Activated CD4-positive, alpha-beta memory T cell treated with anti-CD3 and anti-CD28 coated beads for 36 hours (primary cell): ENCODE measurements at regions not wholly inside any gene's neighbourhood (a gene's known extent, or its start where the extent isn't known, plus 50 kb on each side); places are given as distances from the start of the nearest gene placed in this dataset.

Source experiments
- CTCF ChIA-PET: fragments of 350-600 bp; sonication (Branson Sonifier 250); formaldehyde crosslinking; loops from one replicate; lab custom pipeline; 2021; ENCODE audit warnings: antibody characterized with exemption, inconsistent platforms; lab: Charles Lee
- POLR2A ChIA-PET: fragments of 350-600 bp; sonication (Branson Sonifier 250); formaldehyde crosslinking; loops from one replicate; lab custom pipeline; 2021; ENCODE audit warnings: antibody characterized with exemption; lab: Charles Lee
- DNase-seq: peaks from one replicate; pipeline ENCODE4 v3.0.0-alpha.2; 2020
- H3K27ac Mint-ChIP-seq: one replicate; pipeline ENCODE4 v1.8.0; 2021; ENCODE audit warnings: mixed read lengths
- H3K27me3 Mint-ChIP-seq: one replicate; pipeline ENCODE4 v1.8.0; 2021; ENCODE audit warnings: mixed read lengths
- H3K36me3 Mint-ChIP-seq: one replicate; pipeline ENCODE4 v1.8.0; 2021; ENCODE audit warnings: mixed read lengths
- H3K4me1 Mint-ChIP-seq: one replicate; pipeline ENCODE4 v1.8.0; 2021; ENCODE audit warnings: low read depth, mixed read lengths
- H3K4me3 Mint-ChIP-seq: one replicate; pipeline ENCODE4 v1.8.0; 2021; ENCODE audit warnings: mild to moderate bottlenecking, mixed read lengths
- H3K9me3 Mint-ChIP-seq: one replicate; pipeline ENCODE4 v1.8.0; 2021; ENCODE audit warnings: mixed read lengths
- intact Hi-C: fragments of 100-400 bp; cut with micrococcal nuclease; formaldehyde crosslinking; loops from one replicate; pipeline ENCODE4 v1.15.1; 2023

GRCh38 chr20:11555510-11555909 is 362.2 kb upstream of the BTBD3 start:
- Mint-ChIP-seq H3K27me3 (no peaks in the 10 kb centered on the region), H3K9me3 (peaks cover 3% of the 10 kb centered on the region), H3K36me3 (no peaks in the 10 kb centered on the region), H3K4me3 (no peak overlapping the region), H3K27ac (no peak overlapping the region), H3K4me1 (no peaks in the 10 kb centered on the region)
- intact Hi-C loops: no loop called here
- no peak for DNase-seq
- ChIA-PET CTCF (no interaction called here), POLR2A (no interaction called here)

GRCh38 chr20:11556410-11556809 is 361.3 kb upstream of the BTBD3 start:
- intact Hi-C loops: no loop called here
- no peaks in the 10 kb centered on the region for H3K36me3 Mint-ChIP-seq
- no peaks in the 10 kb centered on the region for H3K4me1 Mint-ChIP-seq
- DNase-seq: no peak
- no peak overlapping the region for H3K27ac Mint-ChIP-seq
- ChIA-PET CTCF (no interaction called here), POLR2A (no interaction called here)
- H3K9me3 Mint-ChIP-seq: peaks cover 3% of the 10 kb centered on the region
- no peaks in the 10 kb centered on the region for H3K27me3 Mint-ChIP-seq
- no peak overlapping the region for H3K4me3 Mint-ChIP-seq

GRCh38 chr20:11564491-11564890 is 353.2 kb upstream of the BTBD3 start:
- Mint-ChIP-seq H3K9me3 (peaks cover 10% of the 10 kb centered on the region), H3K36me3 (no peaks in the 10 kb centered on the region), H3K27ac (no peak overlapping the region), H3K4me1 (no peaks in the 10 kb centered on the region), H3K4me3 (no peak overlapping the region), H3K27me3 (no peaks in the 10 kb centered on the region)
- intact Hi-C loops: no loop called here
- ChIA-PET POLR2A (no interaction called here), CTCF (no interaction called here)
- no peak for DNase-seq

GRCh38 chr20:11569163-11569562 is 348.5 kb upstream of the BTBD3 start:
- intact Hi-C loops: no loop called here
- ChIA-PET POLR2A (no interaction called here), CTCF (no interaction called here)
- no peak for DNase-seq
- Mint-ChIP-seq H3K9me3 (peaks cover 12% of the 10 kb centered on the region), H3K27me3 (no peaks in the 10 kb centered on the region), H3K27ac (no peak overlapping the region), H3K4me1 (no peaks in the 10 kb centered on the region), H3K4me3 (no peak overlapping the region), H3K36me3 (no peaks in the 10 kb centered on the region)

- ChIA-PET POLR2A (no interaction called here), CTCF (no interaction called here)
- no peak for DNase-seq
- Mint-ChIP-seq H3K9me3 (peaks cover 10% of the 10 kb centered on the region), H3K4me1 (no peaks in the 10 kb centered on the region), H3K36me3 (no peaks in the 10 kb centered on the region), H3K27ac (no peak overlapping the region), H3K4me3 (no peak overlapping the region), H3K27me3 (no peaks in the 10 kb centered on the region)
- intact Hi-C loops: no loop called here
These were observed 344.2 kb upstream of the BTBD3 start for GRCh38 chr20:11573507-11573906.

GRCh38 chr20:11581271-11581670 is 336.4 kb upstream of the BTBD3 start:
- no peaks in the 10 kb centered on the region for H3K4me1 Mint-ChIP-seq
- CTCF ChIA-PET: interaction anchor here (0.7 kb wide), 1 partner anchor 403 kb away, joined by 3 read pairs; no protein-coding TSS in a partner anchor
- POLR2A ChIA-PET: no interaction called here
- H3K36me3 Mint-ChIP-seq: no peaks in the 10 kb centered on the region
- no peaks in the 10 kb centered on the region for H3K27me3 Mint-ChIP-seq
- no peak overlapping the region for H3K27ac Mint-ChIP-seq
- no peak overlapping the region for H3K4me3 Mint-ChIP-seq
- peaks cover 9% of the 10 kb centered on the region for H3K9me3 Mint-ChIP-seq
- no peak for DNase-seq
- intact Hi-C loops: no loop called here

GRCh38 chr20:11582060-11582459 is 335.6 kb upstream of the BTBD3 start:
- H3K4me1 Mint-ChIP-seq: no peaks in the 10 kb centered on the region
- intact Hi-C loops: no loop called here
- CTCF ChIA-PET: no interaction called here
- H3K27me3 Mint-ChIP-seq: no peaks in the 10 kb centered on the region
- H3K36me3 Mint-ChIP-seq: no peaks in the 10 kb centered on the region
- no peak overlapping the region for H3K27ac Mint-ChIP-seq
- POLR2A ChIA-PET: no interaction called here
- H3K4me3 Mint-ChIP-seq: no peak overlapping the region
- H3K9me3 Mint-ChIP-seq: peaks cover 7% of the 10 kb centered on the region
- DNase-seq: no peak

- Mint-ChIP-seq H3K36me3 (no peaks in the 10 kb centered on the region), H3K4me1 (no peaks in the 10 kb centered on the region), H3K27ac (no peak overlapping the region), H3K9me3 (peaks cover 3% of the 10 kb centered on the region), H3K27me3 (no peaks in the 10 kb centered on the region), H3K4me3 (no peak overlapping the region)
- ChIA-PET POLR2A (no interaction called here), CTCF (no interaction called here)
- no peak for DNase-seq
- intact Hi-C loops: no loop called here
These were observed 331.8 kb upstream of the BTBD3 start for GRCh38 chr20:11585752-11586352.

- intact Hi-C loops: no loop called here
- no peaks in the 10 kb centered on the region for H3K36me3 Mint-ChIP-seq
- no peaks in the 10 kb centered on the region for H3K4me1 Mint-ChIP-seq
- H3K27ac Mint-ChIP-seq: no peak overlapping the region
- DNase-seq: no peak
- H3K4me3 Mint-ChIP-seq: no peak overlapping the region
- ChIA-PET POLR2A (no interaction called here), CTCF (no interaction called here)
- peaks cover 11% of the 10 kb centered on the region for H3K9me3 Mint-ChIP-seq
- no peaks in the 10 kb centered on the region for H3K27me3 Mint-ChIP-seq
These were observed 328.8 kb upstream of the BTBD3 start for GRCh38 chr20:11588875-11589274.

- peaks cover 14% of the 10 kb centered on the region for H3K9me3 Mint-ChIP-seq
- H3K4me1 Mint-ChIP-seq: no peaks in the 10 kb centered on the region
- H3K27ac Mint-ChIP-seq: no peak overlapping the region
- no peak for DNase-seq
- H3K36me3 Mint-ChIP-seq: no peaks in the 10 kb centered on the region
- no peaks in the 10 kb centered on the region for H3K27me3 Mint-ChIP-seq
- H3K4me3 Mint-ChIP-seq: no peak overlapping the region
- intact Hi-C loops: no loop called here
- POLR2A ChIA-PET: no interaction called here
- CTCF ChIA-PET: no interaction called here
These were observed 325.7 kb upstream of the BTBD3 start for GRCh38 chr20:11591965-11592364.

GRCh38 chr20:11604339-11604738 is 313.4 kb upstream of the BTBD3 start:
- Mint-ChIP-seq H3K4me1 (no peaks in the 10 kb centered on the region), H3K27me3 (no peaks in the 10 kb centered on the region), H3K27ac (no peak overlapping the region), H3K9me3 (peaks cover 21% of the 10 kb centered on the region), H3K4me3 (no peak overlapping the region), H3K36me3 (no peaks in the 10 kb centered on the region)
- intact Hi-C loops: no loop called here
- ChIA-PET CTCF (no interaction called here), POLR2A (no interaction called here)
- no peak for DNase-seq

- intact Hi-C loops: no loop called here
- no peak for DNase-seq
- Mint-ChIP-seq H3K36me3 (no peaks in the 10 kb centered on the region), H3K4me1 (no peaks in the 10 kb centered on the region), H3K27ac (no peak overlapping the region), H3K4me3 (no peak overlapping the region), H3K27me3 (no peaks in the 10 kb centered on the region), H3K9me3 (peaks cover 14% of the 10 kb centered on the region)
- ChIA-PET CTCF (no interaction called here), POLR2A (no interaction called here)
These were observed 310.6 kb upstream of the BTBD3 start for GRCh38 chr20:11607047-11607446.

GRCh38 chr20:11608736-11609135 is 309.0 kb upstream of the BTBD3 start:
- POLR2A ChIA-PET: no interaction called here
- intact Hi-C loops: no loop called here
- CTCF ChIA-PET: no interaction called here
- no peaks in the 10 kb centered on the region for H3K27me3 Mint-ChIP-seq
- peaks cover 14% of the 10 kb centered on the region for H3K9me3 Mint-ChIP-seq
- H3K4me3 Mint-ChIP-seq: no peak overlapping the region
- no peaks in the 10 kb centered on the region for H3K4me1 Mint-ChIP-seq
- no peak for DNase-seq
- H3K36me3 Mint-ChIP-seq: no peaks in the 10 kb centered on the region
- H3K27ac Mint-ChIP-seq: no peak overlapping the region
